HG03342 (cell line): ENCODE measurements at regions not wholly inside any gene's neighbourhood (a gene's known extent, or its start where the extent isn't known, plus 50 kb on each side); places are given as distances from the start of the nearest gene placed in this dataset.
A peak's percentile ranks its signal among the peaks of the same experiment; 100 is the strongest.

Experiments used
- ATAC-seq: cut with Tn5 transposase; IDR thresholded peaks from one replicate; pipeline ENCODE4 v1.9.1; 2021; ENCODE audit warnings: mild to moderate bottlenecking, moderate library complexity; ENCODE audit not compliant: unreplicated experiment

DNA sequence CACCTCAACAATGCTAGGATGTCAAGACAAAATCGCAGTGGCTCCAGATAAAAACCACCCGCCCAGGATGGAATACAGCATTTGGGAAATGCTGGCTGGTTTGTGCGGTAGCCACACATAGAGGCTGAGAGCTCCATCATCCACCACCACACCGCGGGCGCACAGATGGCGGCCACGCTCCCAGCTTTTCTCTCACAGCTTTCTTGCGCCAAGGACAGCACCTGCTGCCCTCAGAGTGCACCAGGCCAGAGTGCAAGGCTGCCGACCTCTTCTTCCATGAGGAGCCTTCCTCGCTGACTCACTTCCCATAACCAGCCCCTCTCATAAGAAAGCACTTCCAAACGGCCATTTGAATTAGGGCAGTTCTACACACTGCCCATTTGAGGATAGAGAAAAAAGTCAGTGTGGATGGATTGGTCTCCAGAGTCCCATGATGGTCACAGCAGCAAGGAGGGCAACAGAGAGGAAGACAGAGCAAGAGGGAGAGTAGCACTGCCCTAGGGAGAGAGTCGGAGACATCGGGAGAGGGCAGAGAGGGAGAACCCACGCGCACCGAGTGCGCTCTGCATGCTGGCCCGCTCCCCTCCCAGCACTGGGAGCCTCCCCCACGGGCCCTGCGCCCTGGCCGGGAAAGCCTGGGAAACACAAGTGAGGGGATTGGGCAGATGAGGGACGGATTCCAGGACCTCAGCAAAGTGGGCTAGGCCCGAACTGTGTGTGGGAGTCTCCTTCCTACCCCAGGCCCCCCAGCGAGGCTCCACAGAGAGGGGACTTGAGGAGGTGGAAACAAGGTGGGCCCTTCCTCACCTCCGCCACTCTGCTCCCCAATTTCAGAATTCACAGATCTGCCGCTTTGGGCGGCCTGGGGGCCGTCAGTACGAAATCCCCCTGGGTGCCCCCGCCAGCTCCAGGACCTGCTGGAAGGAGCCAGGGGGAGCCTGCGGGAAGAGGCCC lies 156.9 kb downstream of the USP12 start:
- ATAC-seq = no peak

DNA sequence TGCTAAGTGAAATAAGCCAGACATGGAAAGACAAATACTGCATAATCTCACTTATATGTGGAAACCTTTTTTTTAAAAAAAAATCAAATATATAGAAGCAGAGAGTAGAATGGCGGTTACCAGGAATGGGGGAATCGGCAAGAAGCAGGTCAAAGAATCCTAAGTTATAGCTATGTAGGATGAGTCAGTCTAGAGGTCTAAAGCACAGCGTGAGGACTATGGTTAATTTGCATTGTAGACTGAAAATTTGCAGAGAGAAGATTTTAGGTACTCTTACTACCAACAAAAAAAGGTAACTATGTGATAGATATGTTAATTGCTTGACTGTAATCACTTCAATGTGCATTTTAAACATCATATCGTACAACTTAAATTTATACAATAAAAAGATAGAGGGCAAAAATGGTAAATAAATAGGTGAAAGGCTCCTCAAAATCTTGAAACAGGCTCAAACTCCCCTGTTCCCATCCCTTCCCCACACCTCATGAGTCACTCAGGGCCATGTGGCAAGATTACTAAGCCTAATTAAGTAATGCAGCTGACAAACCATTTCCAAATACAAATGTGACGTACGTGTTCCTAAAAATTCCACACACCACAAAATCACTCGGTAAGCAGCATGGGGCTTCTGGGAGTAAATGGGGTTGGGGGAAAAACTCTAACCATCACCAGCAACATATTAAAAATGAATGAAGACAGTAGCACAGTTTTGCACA lies 159.0 kb downstream of the USP12 start:
- ATAC-seq = no peak

DNA sequence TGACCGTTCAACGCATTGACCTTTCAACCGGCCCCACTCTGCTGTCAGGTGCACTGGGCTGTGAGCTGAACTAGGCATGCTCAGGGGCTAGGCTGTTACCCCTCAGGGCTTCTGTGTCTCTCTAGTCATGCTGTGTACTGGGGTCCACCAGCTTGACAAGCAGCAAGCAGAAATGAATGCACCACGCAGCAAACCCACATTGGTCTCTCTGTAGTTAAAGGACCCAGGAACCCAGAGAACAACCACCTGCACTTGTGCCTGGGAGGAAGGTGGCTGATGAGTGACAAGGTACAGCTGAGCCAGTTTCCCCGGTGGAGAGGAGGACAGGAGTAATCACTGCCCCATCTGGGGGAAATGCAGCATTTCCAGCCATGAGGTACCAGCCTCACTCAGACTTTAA lies 159.9 kb downstream of the USP12 start:
- ATAC-seq = no peak

DNA sequence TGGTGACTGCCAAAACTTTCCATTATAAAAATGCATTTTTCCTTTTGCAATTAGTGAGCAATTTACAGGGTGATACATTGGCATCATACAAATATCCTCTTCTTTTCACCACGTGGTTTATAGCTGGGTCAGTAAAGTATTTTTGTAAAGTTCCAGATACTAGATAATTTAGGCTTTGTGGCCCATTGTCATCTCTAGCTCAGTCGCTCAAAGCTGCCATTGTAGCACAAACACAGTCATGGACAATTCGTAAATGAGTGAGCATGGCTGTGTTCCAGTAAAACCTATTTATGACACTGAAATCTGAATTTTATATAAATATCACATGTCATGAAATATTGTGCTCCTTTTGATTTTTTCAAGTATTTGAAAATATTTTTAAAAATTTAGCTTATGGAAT lies 162.9 kb downstream of the USP12 start:
- ATAC-seq = no peak

DNA sequence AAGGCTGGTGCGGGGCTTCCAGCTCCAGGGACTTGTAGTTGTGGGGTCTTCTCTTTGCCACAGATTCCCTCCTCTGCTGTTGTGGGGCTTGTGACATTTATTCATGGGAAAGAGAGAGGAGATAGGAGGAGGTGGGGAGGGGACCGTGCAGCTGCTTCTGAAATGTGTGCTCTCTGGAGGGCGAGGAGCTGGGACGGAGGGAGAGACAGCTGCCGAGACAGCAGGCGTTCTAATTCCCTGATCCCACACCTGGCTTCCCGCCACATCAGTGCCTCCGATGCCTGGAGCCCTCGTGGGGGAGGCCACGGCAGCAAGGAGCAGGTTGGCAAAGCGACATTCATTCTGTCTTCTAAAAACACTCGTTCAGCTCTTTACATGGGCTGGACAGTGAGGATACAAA lies 164.4 kb downstream of the USP12 start:
- no peak for ATAC-seq

DNA sequence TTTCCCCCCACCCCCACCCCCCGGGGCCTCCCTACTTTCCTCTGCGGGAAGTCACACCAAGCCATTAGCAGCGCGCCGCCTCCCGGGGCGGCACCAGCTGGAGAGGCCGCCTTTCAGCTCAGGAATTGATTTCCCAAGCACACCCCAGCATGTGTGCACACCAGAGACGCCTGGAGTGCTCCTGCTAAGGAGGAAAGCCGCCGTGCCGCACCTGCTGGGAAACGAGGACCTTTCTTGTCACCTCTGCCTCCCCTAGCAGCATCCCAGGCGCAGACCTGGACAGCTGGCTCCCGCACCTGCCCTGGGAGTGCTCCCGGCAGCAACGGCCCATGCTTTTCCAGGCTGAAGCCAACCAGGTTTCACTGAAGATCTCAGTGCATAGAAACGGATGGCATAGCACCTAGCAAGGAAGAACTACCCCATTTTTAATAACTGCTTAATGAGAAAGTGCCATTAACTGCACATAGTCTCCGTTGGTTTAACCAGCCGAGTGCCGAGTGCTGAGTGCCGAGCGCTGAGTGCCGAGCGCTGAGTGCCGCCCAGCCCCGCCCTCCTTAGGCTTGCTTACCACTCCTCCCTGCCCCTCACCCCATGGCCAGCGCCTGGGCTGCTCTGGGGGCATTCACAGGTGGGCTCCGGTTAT lies 165.0 kb downstream of the USP12 start:
- no peak for ATAC-seq

DNA sequence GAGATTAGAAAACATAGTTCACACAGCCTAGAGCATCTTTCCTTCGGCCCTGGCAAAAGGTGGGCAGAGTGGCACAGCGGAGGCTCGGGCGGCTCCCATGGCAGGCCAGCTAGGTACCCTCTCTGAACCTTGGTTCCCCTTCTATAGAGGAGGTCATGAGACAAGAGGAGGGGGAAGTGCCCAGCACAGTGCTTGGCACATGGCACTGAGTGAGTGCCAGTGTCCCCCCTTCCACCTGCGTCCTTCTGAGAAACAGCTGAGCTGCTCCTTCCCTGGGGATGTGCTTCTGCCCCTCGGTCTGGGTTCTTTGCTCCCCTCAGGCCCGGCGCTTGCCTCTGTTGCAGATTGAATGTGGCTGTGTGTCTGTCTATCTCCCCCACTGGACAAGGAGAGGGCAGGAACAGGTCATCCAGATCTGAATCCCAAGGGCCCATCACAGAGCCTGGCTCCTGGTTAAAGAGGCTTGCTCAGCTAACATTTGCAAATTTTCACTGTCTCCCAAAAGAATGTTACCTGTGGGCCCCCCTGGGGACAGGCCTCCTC lies 165.6 kb downstream of the USP12 start:
- ATAC-seq = no peak

DNA sequence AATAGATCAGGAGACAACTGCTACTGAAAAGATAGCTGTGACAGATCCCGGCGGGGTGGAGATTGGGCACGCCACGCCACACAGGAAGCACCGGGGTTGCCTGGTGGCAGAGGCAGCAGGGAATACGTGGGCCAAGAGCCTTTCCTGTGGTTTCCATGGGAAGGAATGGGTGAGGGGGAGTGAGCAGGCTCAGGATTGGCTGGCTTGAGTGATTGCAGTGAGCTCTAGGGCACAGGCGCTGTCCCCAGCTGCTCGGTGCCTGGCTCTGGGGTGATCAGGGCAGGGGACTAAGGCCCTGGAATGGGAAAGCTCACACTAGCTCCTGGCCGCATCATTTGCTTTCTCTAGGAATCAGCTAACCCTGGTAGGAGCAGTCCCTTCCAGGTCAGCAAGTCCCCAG lies 166.1 kb downstream of the USP12 start:
- no peak for ATAC-seq

DNA sequence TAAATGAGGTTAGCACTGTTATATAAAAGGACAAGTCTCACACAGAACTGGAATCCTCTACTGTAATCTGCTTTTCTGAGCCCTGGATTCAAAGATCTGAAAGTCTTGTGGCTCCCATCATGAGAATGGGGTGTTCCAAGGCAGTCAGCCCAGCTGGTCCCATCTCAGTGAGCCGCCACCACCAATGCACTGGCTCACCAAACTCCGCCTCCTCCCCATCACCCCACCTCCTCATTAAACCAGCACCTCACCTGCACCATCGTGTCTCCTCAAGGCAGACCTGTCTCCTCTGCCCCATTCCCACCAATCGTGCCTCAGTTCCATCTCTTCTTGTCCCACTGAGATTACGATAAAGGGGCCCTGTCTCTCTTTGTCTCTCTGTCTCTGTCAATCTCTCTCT lies 166.7 kb downstream of the USP12 start:
- ATAC-seq = no peak

DNA sequence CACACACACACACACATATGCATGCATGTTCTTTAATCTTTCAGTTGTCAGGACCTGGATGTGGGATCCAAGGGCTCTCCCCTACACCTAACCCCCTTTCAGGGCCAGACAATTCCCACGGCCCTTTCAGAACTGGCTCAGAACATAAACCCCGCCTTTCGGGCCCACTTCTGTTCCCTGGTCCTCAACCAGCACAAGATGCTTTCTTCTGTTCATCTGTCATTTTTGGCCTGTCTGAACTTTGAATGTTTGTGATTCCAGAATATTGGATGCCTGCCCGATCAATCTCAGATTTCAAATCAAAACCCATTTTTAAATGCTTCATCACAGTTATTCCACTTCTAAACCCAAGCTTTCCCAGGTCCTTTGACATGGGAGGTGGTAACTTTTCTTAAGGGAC lies 167.3 kb downstream of the USP12 start:
- ATAC-seq = no peak

DNA sequence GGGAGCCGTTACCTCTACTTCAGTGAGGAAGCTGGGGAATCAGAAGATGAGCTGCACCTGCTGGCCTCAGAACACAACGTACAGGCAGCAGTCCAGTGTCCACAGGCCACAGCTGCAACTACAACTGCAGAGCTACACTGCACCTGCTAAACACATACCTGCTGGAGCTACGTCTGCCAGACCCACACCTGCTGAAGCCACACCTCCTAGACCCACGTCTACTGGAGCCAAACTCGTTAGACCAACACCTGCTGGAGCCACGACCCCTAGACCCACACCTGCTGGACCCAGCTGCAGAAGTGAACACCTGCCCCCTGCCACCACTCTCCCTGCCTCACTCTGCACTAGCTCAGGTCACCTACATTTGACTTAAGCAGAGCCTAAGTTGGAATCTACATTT lies 169.9 kb downstream of the USP12 start:
- ATAC-seq = no peak

DNA sequence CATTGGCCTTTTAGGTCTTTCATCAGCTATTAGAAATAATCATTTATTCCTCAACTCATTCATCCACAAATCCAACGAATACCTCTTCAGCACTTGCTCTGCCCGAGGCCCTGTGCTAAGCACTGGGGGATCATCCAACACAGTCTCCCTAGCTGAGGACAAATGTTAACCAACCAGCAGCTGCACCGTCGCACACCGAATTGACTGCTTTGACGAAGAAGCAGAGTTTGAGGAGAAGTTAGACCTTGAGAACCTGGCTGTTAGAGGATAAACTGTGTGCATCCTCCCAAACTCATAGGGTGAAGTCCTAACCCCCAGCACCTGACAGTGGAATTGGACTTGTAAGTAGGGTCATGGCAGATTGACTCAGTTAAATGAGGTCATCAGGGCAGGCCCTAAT lies 170.9 kb downstream of the USP12 start:
- no peak for ATAC-seq

DNA sequence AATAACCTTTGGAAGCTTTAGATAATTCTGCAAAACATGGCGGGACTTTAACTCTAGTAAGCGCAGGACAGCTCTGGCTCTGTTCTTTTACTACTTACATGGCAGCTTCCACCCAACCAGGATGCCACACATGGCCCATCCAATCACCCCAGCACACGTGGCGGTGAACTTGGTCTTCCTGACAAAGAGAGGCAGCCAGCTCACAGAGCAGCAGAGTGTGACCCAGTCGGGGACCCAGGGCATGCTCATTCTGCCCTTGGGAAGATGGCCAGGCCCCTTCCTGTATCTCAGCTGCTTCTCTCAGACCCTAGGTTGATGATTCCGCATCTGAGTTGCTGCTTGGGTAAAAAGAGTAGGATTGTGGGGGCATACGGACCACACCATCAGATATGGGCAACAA lies 172.1 kb downstream of the USP12 start:
- no peak for ATAC-seq

DNA sequence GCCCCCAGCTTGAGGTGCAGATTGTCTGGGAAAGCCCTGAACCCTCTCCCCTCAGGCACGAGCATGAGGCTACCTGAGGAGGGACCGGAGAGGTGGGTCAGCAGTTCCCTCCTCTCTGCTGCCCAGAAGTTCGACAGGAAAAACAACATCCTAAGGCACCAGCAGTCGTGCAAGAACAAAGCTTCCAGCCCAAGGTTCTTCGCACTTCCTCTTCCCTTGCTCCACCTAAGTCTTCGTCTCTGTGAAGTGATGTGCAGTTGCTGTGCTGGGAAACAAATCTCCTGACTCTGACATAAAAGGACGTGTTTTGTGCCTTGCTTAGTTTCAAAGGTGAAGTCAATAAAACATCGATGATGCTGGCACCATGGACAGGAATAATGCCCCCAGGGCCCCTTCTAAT lies 173.3 kb downstream of the USP12 start:
- ATAC-seq = no peak

DNA sequence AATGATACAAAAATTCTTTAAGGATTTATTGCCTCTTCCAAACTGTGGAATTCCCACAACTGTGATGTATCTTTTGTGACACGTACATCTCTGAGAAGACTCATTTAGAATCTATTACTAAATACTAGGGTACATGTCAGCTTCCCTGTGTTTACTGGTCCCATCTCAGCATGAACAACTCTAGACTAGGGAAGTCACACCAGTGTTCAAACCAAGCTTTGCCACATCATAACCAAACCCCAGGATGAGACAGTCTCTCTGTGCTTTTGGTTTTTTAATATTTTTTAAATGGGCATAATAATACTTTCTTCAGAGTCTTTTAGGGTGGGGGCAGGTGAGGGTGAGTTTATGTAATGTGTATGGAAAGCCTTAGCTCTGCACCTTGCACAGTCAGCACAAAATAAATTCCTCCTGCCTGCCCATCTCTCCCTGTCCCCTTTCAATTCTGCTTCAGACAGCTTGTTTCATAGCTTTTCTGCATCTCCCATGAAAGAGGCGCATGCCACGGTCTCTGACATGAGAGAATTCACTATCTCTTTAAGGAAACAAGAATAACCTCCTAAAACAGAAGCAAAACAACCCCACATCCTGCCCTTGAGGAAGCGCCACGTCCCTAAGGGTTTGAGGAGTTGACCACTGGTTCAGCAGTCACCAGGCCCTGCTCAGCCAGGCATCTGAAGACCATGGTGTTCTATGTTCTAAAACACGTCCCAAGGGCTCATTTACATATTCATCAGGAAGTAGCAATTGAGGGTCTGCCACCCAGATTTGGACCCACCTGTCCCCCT lies 174.5 kb downstream of the USP12 start:
- ATAC-seq = peak; percentile 81

DNA sequence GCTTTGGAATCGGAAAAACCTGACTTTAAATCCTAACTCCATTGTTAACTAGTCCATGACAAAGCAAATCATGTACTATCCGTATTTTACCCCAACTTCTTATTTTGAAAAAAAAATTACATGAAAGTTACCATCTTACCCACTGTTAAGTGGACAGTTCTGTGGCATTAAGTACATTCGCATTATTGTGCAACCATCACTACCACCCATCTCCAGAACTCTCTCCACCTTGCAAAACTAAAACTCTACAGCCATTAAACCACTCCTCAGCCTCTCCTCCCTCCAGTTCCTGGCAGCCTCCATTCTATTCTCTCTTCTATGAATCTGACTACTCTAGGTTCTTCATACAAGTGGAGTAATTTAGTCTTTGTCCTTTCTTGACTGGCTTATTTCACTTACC lies 176.5 kb downstream of the USP12 start:
- no peak for ATAC-seq

DNA sequence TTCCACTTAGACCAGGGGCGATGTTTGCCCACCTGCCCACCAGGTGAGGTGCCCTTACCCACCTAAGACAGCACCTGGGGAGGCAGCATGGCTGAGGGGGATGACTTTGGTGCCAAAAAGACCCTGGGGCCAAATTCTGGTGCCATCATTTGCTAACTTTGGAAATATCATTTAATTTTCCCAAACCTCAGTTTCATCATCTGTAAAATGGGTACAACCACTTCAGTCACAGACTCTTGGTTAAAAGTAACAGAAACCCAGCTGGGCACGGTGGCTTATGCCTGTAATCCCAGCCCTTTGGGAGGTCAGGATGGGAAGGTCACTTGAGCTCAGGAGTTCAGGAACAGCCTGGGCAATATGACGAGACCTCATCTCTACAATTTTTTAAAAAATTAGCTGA lies 177.8 kb downstream of the USP12 start:
- no peak for ATAC-seq

DNA sequence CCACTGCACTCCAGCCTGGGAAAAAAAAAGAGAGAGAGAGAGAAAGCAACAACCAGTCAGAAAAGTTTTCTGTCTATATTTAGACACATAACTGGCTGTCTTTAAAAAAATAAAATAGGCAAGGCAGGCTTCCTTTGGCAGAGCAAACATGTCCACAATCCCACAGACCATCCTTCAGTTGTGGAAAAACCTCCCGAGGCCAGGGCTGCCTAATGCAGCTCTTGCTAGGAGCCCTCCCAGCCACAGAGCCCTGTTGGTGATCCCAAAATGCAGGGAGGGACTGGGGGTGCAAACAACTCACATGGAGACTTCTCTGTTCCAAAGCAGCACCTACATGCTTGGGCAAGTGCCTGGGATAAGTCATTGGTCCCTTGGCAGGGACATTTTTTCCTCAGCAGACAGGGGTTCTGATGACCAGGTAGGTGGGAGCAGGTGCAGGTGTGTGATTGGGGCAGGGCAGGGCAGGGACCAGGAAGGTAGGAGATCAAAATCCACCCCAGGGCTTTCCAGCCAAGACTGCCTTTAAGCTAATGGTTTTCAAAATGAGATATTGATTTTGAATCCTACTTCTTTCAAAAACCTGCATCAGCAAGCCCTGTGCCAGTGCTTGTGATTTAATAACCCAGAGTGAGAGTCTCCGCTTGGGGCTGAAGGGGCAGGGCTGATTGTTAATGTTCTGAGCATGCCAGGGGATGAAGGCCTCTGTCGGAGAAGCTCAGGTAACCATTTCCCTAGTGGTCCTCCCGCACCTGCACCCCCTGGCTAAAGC lies 178.5 kb downstream of the USP12 start:
- no peak for ATAC-seq

DNA sequence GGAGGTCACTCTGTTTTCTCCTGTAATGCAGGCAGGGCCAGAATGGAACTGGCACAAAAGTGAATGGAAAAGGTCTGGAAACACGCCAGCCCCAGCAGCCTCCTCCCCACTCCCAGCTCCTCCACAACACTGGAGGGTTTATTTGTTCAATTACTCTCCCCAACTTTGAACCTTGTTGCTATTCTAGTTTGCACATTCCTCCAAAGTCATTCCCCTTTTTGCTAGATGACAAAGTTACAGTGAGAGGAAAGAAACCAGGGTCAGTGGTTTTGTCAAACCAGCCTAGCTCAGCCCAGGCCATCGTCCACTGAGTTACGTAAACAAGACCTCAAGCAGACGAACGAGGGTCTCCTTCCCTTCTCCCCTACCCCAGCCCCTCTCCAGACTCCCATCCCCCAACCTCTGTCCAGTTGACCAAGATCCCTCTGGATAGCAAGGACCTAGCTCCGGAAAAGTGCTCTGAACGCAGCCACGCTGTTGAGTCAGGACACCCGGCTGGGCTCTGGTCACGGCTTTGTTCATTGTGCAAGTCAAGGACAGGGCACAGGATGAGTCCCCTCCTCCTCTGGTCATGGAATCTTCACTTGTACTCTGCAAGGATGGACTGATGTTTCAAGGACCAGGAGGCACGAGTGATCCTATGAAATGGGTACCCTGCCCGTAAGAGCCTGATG lies 180.0 kb downstream of the USP12 start:
- no peak for ATAC-seq
